Lung (tissue), 11 donors: ENCODE measurements at regions not wholly inside any gene's neighbourhood (a gene's known extent, or its start where the extent isn't known, plus 50 kb on each side); places are given as distances from the start of the nearest gene placed in this dataset.
A peak's percentile ranks its signal among the peaks of the same experiment; 100 is the strongest.

Experiments used
- ATAC-seq: fragments of 200-7000 bp; cut with Tn5 transposase; one replicate; pipeline ENCODE4 v1.9.1; 2020; ENCODE audit warnings: moderate number of reproducible peaks; ENCODE audit not compliant: insufficient read depth, low FRiP score
- DNase-seq, 3 donors: peaks; one replicate each; pipeline ENCODE4 v3.0.0-alpha.2; 2013 to 2017
- H3K27ac ChIP-seq, 2 donors: one replicate each; pipeline ENCODE4 v1.5.1; 2013; ENCODE audit warnings: mild to moderate bottlenecking in 2 of 2, moderate library complexity in 2 of 2, control low read depth in 1 of 2, inconsistent platforms in 1 of 2, low read depth in 1 of 2, low read length in 1 of 2
- H3K27me3 ChIP-seq, 3 donors: one replicate each; pipeline ENCODE4 v1.5.1; 2013; ENCODE audit warnings: low read length in 2 of 3; ENCODE audit not compliant: control insufficient read depth in 3 of 3, insufficient read depth in 3 of 3
- H3K36me3 ChIP-seq, 4 donors: one replicate each; pipeline ENCODE4 v1.5.1; 2013; ENCODE audit warnings: low read length in 4 of 4, mild to moderate bottlenecking in 1 of 4, moderate library complexity in 1 of 4; ENCODE audit not compliant: control insufficient read depth in 4 of 4, insufficient read depth in 4 of 4
- H3K4me1 ChIP-seq, 5 donors: one replicate each; pipeline ENCODE4 v1.5.1; 2013; ENCODE audit warnings: low read length in 5 of 5, mild to moderate bottlenecking in 2 of 5, moderate library complexity in 1 of 5; ENCODE audit not compliant: control insufficient read depth in 5 of 5, insufficient read depth in 5 of 5
- H3K4me3 ChIP-seq: one replicate; pipeline ENCODE4 v1.5.1; 2013; ENCODE audit warnings: mild to moderate bottlenecking, control low read depth, moderate library complexity
- H3K9ac ChIP-seq, 2 donors: one replicate each; pipeline ENCODE4 v1.5.1; 2013; ENCODE audit warnings: low read length in 2 of 2, control low read depth in 1 of 2; ENCODE audit not compliant: insufficient read depth in 1 of 2
- H3K9me3 ChIP-seq, 4 donors: one replicate each; pipeline ENCODE4 v1.5.1; 2013; ENCODE audit warnings: low read length in 3 of 4, mild to moderate bottlenecking in 1 of 4, moderate library complexity in 1 of 4; ENCODE audit not compliant: control insufficient read depth in 4 of 4, insufficient read depth in 3 of 4
- WGBS, 2 donors: extraction: QIAGEN DNeasy Blood & Tissue Kit; methylation state at CpG; one replicate each; pipeline ENCODE4 v1.1.7; 2013; 5-methylcytosine and 5-hydroxymethylcytosine counted together
- TF ChIP-seq, protein P1 (sequence below): IDR thresholded peaks from 2 replicates; pipeline ENCODE4 v1.5.1; 2012; ENCODE audit warnings: mild to moderate bottlenecking; ENCODE audit errors: control extremely low read depth, extremely low read depth
- donor health status: control.
- donor health status: control.
- donor health status: Bipolar disorder and iron deficiency.
- donor health status: healthy.
- donor health status: DM: yes; HTN: yes; CAD: no.

DNA sequence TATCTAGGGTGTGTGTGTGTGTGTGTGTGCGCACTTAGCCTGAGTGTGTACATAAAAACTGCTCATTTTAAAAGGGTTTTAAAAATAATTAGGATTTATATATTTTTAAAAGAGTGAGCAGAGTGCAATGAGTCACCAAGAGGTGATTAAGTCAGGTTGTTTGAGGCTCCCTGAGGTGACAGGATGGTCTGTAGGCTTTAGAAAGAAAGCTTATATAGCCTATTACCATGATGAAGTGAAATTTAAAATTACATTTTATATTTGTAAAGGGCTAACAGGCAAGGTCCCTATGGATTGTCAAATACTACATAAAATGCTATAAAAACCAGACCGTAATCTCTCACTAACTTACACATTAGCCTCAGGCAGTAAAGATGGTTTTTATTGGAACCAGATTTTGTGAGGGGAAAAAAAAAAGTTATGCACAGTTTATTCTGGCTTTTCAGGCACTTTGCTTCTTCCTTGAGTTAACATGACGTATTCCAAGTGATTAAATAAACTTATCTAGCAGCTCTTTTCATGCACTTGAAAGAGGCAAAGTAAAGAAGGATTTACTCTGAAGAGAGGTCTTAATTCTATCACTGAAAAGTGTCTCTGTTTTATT lies 711.7 kb upstream of the PTBP2 start:
- H3K4me1 ChIP-seq: no peaks in the 10 kb centered on the region
- H3K9me3 ChIP-seq: peaks cover 0 to 7% (median 0%) of the 10 kb centered on the region in 4 donors
- TF ChIP-seq, protein P1, sequence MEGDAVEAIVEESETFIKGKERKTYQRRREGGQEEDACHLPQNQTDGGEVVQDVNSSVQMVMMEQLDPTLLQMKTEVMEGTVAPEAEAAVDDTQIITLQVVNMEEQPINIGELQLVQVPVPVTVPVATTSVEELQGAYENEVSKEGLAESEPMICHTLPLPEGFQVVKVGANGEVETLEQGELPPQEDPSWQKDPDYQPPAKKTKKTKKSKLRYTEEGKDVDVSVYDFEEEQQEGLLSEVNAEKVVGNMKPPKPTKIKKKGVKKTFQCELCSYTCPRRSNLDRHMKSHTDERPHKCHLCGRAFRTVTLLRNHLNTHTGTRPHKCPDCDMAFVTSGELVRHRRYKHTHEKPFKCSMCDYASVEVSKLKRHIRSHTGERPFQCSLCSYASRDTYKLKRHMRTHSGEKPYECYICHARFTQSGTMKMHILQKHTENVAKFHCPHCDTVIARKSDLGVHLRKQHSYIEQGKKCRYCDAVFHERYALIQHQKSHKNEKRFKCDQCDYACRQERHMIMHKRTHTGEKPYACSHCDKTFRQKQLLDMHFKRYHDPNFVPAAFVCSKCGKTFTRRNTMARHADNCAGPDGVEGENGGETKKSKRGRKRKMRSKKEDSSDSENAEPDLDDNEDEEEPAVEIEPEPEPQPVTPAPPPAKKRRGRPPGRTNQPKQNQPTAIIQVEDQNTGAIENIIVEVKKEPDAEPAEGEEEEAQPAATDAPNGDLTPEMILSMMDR: no peak
- no peaks in the 10 kb centered on the region for H3K36me3 ChIP-seq
- WGBS, 2 donors: 65 to 80% methylated on average over 3 of the region's 3 CpGs
- no peak overlapping the region for H3K4me3 ChIP-seq
- ATAC-seq: no peak
- H3K27ac ChIP-seq: no peak overlapping the region
- DNase-seq: peak in 2 of 3 donors; percentile 6 to 31
- H3K27me3 ChIP-seq: no peaks in the 10 kb centered on the region
- H3K9ac ChIP-seq: no peak overlapping the region

DNA sequence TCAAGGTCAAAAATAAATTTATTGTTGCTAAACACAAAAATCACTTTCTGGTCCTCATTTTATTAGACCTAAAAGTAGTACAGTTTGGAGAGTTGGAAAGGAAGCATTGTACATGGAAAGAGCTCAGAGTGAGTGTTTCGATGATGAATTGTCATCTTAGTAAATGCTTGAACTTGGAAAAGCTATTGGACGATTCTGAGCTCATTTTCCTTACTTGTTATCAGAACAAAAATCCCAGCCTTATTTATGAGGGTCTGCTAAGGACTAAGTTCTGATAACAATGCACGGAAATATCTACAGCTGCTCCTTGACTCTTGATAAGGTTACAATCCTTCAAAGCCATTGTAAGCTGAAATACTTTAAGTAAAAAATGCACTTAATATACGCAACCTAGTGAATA lies 710.0 kb upstream of the PTBP2 start:
- Histone ChIP-seq H3K4me1 (no peaks in the 10 kb centered on the region), H3K4me3 (no peak overlapping the region), H3K9me3 (peaks cover 0 to 4% (median 0%) of the 10 kb centered on the region in 4 donors), H3K36me3 (no peaks in the 10 kb centered on the region), H3K9ac (no peak overlapping the region), H3K27me3 (no peaks in the 10 kb centered on the region), H3K27ac (no peak overlapping the region)
- TF ChIP-seq, protein P1: no peak
- ATAC-seq (no peak), DNase-seq (no peak)
- 44 to 60% methylated on average over 4 of the region's 4 CpGs for WGBS, 2 donors

DNA sequence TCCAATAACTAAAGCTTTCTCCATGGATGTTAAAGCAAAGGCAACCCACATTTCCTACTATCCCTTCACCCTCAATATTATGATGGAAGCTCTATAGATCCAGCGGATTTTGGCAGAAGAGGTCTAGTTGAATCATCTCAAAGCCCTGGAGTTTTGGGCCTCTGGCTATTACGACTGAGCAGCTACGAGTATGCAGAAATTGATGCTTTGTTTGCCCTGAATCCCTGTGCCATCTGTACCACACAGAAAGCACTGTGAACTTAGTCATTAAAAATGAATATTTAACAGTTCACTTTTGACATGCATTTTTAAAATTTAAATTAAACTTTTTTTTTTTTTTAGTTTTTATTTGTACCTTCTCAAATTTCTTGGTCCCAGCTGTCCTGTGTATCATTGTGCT lies 705.4 kb upstream of the PTBP2 start:
- no peak for ATAC-seq
- Histone ChIP-seq H3K27me3 (no peaks in the 10 kb centered on the region), H3K9me3 (no peaks in the 10 kb centered on the region), H3K27ac (no peak overlapping the region), H3K4me3 (no peak overlapping the region), H3K4me1 (no peaks in the 10 kb centered on the region), H3K9ac (no peak overlapping the region), H3K36me3 (no peaks in the 10 kb centered on the region)
- 94 to 95% methylated on average over 3 of the region's 3 CpGs for WGBS, 2 donors
- TF ChIP-seq, protein P1: no peak
- DNase-seq: no peak

DNA sequence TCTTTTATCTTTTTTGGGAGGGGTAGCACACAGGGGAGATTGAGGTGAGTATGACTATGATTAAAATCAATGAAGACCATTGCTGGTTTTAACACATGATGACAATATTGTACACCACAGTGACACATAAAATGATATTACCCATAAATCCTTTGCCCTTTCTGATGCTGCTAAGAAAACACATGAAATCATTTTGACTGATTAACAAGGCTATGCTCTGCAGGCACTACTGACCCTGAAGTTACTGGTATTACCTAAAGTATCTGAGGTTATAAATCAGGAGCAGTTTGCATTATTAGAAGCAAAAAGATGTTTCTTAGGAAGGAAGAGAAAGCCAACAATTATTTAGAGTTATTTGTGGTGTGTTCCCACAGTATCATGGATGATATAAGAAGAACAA lies 701.2 kb upstream of the PTBP2 start:
- peaks cover 0 to 2% (median 0%) of the 10 kb centered on the region in 3 donors for H3K27me3 ChIP-seq
- no peaks in the 10 kb centered on the region for H3K36me3 ChIP-seq
- ATAC-seq: no peak
- no peak overlapping the region for H3K27ac ChIP-seq
- H3K9me3 ChIP-seq: peaks cover 0 to 2% (median 0%) of the 10 kb centered on the region in 4 donors
- no peak overlapping the region for H3K9ac ChIP-seq
- TF ChIP-seq, protein P1: no peak
- H3K4me3 ChIP-seq: no peak overlapping the region
- DNase-seq: no peak
- no peaks in the 10 kb centered on the region for H3K4me1 ChIP-seq
